Fibroblast of pulmonary artery (primary cell): ENCODE measurements at regions not wholly inside any gene's neighbourhood (a gene's known extent, or its start where the extent isn't known, plus 50 kb on each side); places are given as distances from the start of the nearest gene placed in this dataset.
A peak's percentile ranks its signal among the peaks of the same experiment; 100 is the strongest.

ENCODE experiments used
- DNase-seq: peaks from one replicate; pipeline ENCODE4 v3.0.0-alpha.2; 2010; ENCODE audit warnings: low read depth
- H3K4me3 ChIP-seq: replicated peaks from 2 replicates; pipeline ENCODE4 v1.5.1; 2011; ENCODE audit warnings: low read depth, mild to moderate bottlenecking, control low read depth, low read length, moderate library complexity
- TF ChIP-seq, protein P1 (sequence below): IDR thresholded peaks from 2 replicates; pipeline ENCODE4 v1.5.1; 2011; ENCODE audit warnings: mild to moderate bottlenecking, control low read depth, low read length, inconsistent platforms; ENCODE audit errors: missing control alignments

DNA sequence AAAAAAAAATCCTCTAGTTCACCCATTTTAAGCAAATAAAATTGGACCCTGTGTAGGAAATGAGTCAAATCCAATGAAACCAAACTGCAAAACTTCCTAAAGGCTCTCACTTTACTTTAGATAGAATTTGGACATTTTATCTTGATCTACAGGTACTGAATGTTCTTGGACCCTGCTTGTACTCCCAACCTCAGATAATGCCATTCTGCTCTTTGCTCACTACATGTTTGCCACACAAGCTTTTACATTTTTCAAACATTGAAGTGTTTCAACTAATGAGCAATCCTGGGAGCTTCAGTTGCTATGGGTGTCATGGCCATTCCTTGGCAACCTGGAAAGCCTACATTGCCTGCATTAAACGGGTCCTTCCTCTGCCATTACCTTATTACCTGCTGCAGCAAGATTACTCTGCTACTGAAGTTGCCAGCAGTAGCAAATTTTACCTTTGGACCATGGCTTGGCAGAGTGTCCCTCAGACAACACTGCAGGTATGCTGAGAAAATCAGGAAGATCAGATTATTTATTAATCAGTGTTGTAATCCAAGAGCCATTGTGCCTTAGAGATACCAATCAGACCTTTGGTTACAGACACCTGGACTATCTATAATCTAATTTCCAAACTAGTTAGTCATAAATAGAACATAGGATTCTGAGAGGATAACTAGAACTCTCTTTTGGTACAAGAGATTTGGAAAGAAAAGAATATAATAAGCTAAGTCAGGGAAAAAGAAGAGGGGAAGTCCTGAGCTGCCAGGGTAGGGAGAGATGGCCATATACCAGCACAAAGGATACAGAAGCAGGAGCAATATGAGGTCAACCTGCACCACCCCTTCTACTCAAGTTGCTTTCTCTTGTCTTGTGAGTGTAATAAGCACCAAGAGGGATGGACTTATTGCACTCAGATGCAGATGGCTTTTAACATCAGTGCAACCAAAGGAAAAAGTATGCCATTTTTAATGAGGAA lies 293.3 kb upstream of the TFPI start:
- TF ChIP-seq, protein P1, sequence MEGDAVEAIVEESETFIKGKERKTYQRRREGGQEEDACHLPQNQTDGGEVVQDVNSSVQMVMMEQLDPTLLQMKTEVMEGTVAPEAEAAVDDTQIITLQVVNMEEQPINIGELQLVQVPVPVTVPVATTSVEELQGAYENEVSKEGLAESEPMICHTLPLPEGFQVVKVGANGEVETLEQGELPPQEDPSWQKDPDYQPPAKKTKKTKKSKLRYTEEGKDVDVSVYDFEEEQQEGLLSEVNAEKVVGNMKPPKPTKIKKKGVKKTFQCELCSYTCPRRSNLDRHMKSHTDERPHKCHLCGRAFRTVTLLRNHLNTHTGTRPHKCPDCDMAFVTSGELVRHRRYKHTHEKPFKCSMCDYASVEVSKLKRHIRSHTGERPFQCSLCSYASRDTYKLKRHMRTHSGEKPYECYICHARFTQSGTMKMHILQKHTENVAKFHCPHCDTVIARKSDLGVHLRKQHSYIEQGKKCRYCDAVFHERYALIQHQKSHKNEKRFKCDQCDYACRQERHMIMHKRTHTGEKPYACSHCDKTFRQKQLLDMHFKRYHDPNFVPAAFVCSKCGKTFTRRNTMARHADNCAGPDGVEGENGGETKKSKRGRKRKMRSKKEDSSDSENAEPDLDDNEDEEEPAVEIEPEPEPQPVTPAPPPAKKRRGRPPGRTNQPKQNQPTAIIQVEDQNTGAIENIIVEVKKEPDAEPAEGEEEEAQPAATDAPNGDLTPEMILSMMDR: no peak
- DNase-seq: no peak
- no peak overlapping the region for H3K4me3 ChIP-seq

DNA sequence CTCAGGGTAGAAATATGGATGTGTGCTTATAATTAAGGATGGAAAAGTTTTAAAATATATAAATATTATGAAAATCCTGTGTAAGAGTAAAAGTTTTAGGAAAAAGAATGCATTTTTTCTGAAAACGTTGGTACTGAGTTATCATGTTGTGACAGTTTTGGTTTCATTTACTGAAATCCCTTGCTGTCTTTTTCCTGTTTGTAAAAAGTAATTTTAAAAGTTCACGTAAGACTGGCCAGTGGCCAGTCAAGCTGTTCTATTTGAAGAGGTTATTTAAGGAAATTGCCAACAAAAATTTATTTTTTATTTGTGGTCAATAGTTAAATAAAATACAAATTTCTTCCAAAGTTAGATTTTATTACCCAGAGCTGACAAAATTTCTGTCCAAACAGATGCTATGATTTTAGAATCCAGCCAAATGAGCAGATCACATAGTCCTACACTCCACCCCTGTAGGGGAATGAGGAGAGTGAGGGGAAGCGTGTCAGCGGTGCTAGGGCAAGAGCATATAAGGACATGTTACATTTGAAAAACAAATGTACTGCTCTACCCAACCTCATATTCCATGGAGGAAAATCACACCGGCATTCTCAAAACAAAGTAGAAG lies 297.8 kb upstream of the TFPI start:
- TF ChIP-seq, protein P1: no peak
- H3K4me3 ChIP-seq: no peak overlapping the region
- no peak for DNase-seq

DNA sequence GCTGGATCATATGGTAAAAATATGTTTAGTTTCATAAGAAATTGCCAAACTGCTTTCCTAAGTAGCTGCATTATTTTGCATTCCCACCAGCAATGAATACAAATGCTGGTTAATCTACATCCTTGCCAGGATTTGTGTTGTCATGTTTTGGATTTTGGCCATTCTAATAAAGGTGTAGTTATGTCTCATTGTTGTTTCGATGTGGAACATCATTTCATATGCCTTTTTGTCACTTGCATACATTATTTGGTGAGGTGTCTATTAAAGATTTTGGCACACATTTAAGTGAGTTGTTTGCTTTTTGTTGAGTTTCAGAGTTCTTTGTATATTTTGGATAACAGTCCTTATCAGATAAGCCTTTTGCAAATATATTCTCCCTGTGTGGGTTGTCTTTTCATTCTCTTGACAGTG lies 299.2 kb upstream of the TFPI start:
- no peak overlapping the region for H3K4me3 ChIP-seq
- TF ChIP-seq, protein P1: no peak
- peak; percentile 8 for DNase-seq

DNA sequence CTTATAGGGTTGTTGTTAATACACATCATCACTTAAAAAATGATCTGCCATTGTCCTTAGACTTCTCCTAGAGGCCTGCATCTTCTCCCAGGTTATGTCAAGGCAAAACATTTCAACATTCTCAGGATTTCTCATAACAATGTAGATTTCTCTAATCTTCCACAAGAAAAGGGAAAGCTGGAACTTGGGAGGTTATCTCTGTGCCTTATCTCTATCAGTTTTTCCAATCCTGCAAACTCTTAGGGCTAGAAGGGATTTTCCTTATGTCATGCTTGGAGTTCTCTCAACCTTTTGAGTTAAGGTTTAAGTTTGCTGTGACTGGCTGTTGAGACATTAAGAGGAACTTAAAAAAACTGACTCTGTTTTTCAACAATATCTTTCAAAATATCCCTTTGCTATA lies 300.6 kb upstream of the TFPI start:
- DNase-seq: no peak
- TF ChIP-seq, protein P1: no peak
- H3K4me3 ChIP-seq: no peak overlapping the region

DNA sequence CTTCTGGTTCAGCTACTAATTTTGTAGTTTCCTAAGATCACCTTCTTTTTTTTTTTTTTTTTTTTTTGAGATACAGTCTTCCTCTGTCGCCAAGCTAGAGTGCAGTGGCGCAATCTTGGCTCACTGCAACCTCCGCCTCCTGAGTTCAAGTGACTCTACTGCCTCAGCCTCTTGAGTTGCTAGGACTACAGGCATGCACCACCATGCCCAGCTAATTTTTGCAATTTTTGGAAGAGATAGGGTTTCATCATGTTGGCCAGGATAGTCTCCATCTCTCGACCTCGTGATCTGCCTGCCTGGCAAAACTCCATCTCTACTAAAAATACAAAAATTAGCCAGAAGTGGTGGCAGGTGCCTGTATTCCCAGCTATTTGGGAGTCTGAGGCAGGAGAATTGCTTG lies 301.5 kb upstream of the TFPI start:
- DNase-seq: no peak
- H3K4me3 ChIP-seq: no peak overlapping the region

DNA sequence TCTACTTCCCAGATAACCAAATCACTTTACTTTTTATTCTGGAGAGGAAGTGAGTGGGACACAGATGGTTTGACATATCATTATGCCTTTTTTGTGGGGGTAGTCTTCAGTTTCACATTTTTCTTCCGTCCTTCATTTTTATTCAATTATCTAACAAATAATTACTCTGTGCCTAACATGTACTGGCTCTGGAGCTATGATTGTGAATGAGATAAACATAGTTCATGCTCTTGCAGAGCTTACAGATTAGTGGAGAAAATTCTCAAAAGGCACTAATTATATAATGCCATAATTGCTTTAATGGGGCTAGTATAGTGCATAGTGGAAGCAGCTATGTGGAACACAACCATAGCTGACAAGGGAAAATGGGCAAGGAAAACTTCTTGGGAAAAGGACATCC lies 303.6 kb upstream of the TFPI start:
- H3K4me3 ChIP-seq: no peak overlapping the region
- TF ChIP-seq, protein P1: no peak
- no peak for DNase-seq

More for the DNA sequence above, 301.5 kb upstream of the TFPI start:
- TF ChIP-seq, protein P1: no peak
